Gastrocnemius medialis (tissue), 4 donors: ENCODE measurements at regions not wholly inside any gene's neighbourhood (a gene's known extent, or its start where the extent isn't known, plus 50 kb on each side); places are given as distances from the start of the nearest gene placed in this dataset.

Source experiments
- ATAC-seq, 2 donors: fragments of 150-250 bp; one replicate each; pipeline ENCODE4 v1.9.1; 2016
- DNase-seq, 2 donors: peaks; one replicate each; pipeline ENCODE4 v3.0.0-alpha.2; 2019
- H3K27ac ChIP-seq, 4 donors: fragments of 200-600 bp; sonication (generic); 1 replicate in 1 of 4; 2 replicates in 3 of 4; pipeline ENCODE4 v1.5.1; 2016 to 2018; ENCODE audit warnings: mild to moderate bottlenecking in 2 of 4, moderate library complexity in 1 of 4
- H3K27me3 ChIP-seq, 3 donors: fragments of 200-600 bp; sonication (generic) in 2 of 3; 1 replicate in 1 of 3; 2 replicates in 2 of 3; pipeline versions ENCODE4 v1.5.1 to v1.6.0; 2016 to 2019; ENCODE audit warnings: mild to moderate bottlenecking in 1 of 3, moderate library complexity in 1 of 3
- H3K36me3 ChIP-seq, 2 donors: fragments of 200-600 bp; sonication (generic) in 1 of 2; one replicate each; pipeline ENCODE4 v1.5.1; 2017 to 2018
- H3K4me1 ChIP-seq, 2 donors: fragments of 200-600 bp; sonication (generic) in 1 of 2; one replicate each; pipeline ENCODE4 v1.5.1; 2016 to 2017; ENCODE audit warnings: mild to moderate bottlenecking in 2 of 2
- H3K4me3 ChIP-seq, 4 donors: fragments of 200-600 bp; sonication (generic) in 3 of 4; 1 replicate in 1 of 4; 2 replicates in 3 of 4; pipeline ENCODE4 v1.5.1; 2016 to 2019; ENCODE audit warnings: mild to moderate bottlenecking in 2 of 4
- H3K9me3 ChIP-seq, 3 donors: fragments of 200-600 bp; sonication (generic) in 2 of 3; 1 replicate in 1 of 3; 2 replicates in 2 of 3; pipeline ENCODE4 v1.5.1; 2016 to 2019
- POLR2A ChIP-seq, 2 donors: fragments of 450-650 bp; IDR thresholded peaks; one replicate each; pipeline ENCODE4 v1.6.1; 2017; ENCODE audit warnings: antibody characterized with exemption in 2 of 2, mild to moderate bottlenecking in 2 of 2, moderate library complexity in 2 of 2
- in situ Hi-C, 4 donors: fragments of 200-750 bp; cut with MboI; loops; one replicate each; pipeline versions ENCODE4 v1.15.0 to v1.8.0; 2017; ENCODE audit warnings: low sequenced_read_pairs in 4 of 4
- intact Hi-C: fragments of 100-400 bp; cut with DNase I; formaldehyde crosslinking; loops from one replicate; pipeline ENCODE4 v1.15.1; 2023; ENCODE audit warnings: low total_unique reads
- TF ChIP-seq, protein P1 (sequence below), 5 experiments: fragments of 450-650 bp in 3 of 5; fragments of 200-600 bp in 2 of 5; sonication (generic) in 2 of 5; IDR thresholded peaks in 4 of 5; conservative IDR thresholded peaks in 1 of 5; 1 replicate in 4 of 5; 2 replicates in 1 of 5; pipeline ENCODE4 v1.5.1; 2016 to 2019; ENCODE audit warnings: antibody characterized with exemption in 5 of 5, mild to moderate bottlenecking in 3 of 5, moderate library complexity in 3 of 5

DNA sequence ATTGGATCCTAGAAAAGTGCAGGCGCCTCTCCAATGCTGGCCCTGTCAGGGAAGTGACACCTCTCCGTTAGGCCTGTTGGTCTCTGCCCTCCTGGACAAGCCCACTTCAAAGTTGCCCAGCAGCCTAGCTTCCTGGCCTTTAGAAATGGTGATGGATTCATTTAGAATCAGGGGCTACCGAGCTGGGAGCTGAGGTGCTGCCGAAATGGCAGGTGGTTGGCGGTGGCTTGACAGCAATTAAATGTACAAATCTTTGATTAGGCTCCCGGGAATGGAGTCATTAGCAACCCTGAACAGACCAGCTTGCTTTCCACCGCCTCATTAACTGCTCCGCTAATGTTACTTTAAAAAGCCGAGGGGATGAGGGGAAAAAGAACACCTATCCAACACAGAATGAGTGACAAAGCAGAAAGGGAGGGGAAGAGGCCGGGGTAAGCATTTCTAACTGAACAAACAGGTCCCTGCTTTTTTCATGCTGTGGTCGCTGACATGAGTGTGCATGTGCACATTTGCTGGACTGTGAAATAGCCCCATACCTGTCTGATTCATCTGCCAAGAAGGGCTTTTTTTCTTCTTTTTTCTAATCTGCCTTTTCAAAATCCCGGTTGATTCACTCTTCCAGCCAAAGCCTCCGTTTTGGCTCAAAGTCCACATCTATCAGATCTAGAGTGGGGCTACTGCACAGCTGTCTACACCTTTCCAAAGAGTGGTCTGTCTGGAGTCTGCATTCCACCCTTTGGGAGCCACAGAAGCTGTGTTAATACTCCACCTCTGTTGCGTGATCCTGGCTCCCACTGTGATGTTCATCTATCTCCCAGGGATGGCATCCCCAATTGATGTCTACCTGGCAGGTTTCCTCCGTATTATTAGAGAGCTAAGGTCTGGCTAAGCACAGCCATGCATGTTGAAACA is 431.9 kb downstream of the COG6 start:
- no peak for ATAC-seq
- intact Hi-C loops (no loop called here), in situ Hi-C loops (no loop called here)
- no peak for DNase-seq
- no peak overlapping the region for H3K27ac ChIP-seq
- no peaks in the 10 kb centered on the region for H3K4me1 ChIP-seq
- H3K27me3 ChIP-seq: no peaks in the 10 kb centered on the region
- no peak for TF ChIP-seq POLR2A (IDR thresholded peaks at IDR 0.05)
- TF ChIP-seq, protein P1, sequence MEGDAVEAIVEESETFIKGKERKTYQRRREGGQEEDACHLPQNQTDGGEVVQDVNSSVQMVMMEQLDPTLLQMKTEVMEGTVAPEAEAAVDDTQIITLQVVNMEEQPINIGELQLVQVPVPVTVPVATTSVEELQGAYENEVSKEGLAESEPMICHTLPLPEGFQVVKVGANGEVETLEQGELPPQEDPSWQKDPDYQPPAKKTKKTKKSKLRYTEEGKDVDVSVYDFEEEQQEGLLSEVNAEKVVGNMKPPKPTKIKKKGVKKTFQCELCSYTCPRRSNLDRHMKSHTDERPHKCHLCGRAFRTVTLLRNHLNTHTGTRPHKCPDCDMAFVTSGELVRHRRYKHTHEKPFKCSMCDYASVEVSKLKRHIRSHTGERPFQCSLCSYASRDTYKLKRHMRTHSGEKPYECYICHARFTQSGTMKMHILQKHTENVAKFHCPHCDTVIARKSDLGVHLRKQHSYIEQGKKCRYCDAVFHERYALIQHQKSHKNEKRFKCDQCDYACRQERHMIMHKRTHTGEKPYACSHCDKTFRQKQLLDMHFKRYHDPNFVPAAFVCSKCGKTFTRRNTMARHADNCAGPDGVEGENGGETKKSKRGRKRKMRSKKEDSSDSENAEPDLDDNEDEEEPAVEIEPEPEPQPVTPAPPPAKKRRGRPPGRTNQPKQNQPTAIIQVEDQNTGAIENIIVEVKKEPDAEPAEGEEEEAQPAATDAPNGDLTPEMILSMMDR (IDR thresholded peaks at IDR 0.05 in 4 of 5, conservative IDR thresholded peaks at IDR 0.05 in 1 of 5): no peak
- no peaks in the 10 kb centered on the region for H3K9me3 ChIP-seq
- H3K36me3 ChIP-seq: no peaks in the 10 kb centered on the region
- no peak overlapping the region for H3K4me3 ChIP-seq

DNA sequence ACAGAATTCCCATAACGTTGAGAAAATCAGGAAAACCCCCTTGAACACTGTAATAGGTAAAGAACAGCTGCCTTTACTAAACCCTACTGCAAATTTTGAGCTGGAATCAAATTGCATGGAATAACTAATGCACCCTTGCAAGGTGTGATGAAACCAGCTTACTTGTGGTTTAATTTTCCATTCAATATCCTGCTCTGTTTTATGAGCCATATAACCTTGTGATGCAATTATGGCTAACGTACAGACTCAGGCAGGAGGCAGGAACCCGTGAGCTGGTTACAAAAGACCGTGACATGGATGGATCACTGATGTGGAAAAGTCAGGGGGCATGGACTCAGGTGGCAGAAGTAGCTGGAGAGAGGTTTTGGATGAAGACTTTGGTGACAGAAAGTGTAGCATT is 438.6 kb downstream of the COG6 start:
- Histone ChIP-seq H3K27ac (no peak overlapping the region), H3K4me1 (no peaks in the 10 kb centered on the region), H3K36me3 (no peaks in the 10 kb centered on the region), H3K27me3 (no peaks in the 10 kb centered on the region), H3K4me3 (no peak overlapping the region), H3K9me3 (no peaks in the 10 kb centered on the region)
- intact Hi-C loops: no loop called here
- in situ Hi-C loops: no loop called here
- ATAC-seq (no peak), DNase-seq (no peak)
- no peak for TF ChIP-seq POLR2A (IDR thresholded peaks at IDR 0.05)
- TF ChIP-seq, protein P1 (IDR thresholded peaks at IDR 0.05 in 4 of 5, conservative IDR thresholded peaks at IDR 0.05 in 1 of 5): no peak

DNA sequence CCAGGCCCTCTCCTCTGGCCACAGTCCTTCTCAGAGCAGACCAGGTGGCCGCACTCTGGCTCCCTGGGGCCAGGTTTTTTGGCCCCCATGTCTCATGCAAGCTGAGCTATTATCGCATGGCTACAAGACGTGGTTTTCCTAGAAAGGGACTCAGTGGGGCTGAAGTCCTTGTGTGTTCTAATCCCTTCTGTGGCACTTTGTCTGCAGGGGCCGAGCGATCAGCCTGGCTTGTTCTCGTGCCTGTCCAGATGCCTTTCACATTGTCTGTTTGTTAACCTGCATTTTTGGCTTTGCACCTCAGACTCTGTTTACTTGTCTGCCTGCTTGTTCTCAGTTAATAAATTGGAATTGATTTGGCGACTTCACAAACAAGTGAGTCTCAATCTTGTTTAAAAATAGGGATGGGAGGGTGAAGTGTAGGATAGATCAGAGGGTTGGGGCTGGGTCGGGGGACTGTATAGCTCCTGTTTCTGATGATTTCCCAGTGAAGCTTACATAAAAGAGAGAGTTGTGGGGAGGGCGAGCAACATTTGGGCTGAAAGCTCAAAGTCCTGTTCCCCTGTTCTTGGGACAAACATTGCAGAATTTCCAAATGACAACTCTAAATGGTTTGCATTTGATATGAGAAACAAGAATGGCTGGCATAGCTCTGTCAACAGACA is 440.4 kb downstream of the COG6 start:
- TF ChIP-seq POLR2A (IDR thresholded peaks at IDR 0.05): no peak
- TF ChIP-seq, protein P1 (IDR thresholded peaks at IDR 0.05 in 4 of 5, conservative IDR thresholded peaks at IDR 0.05 in 1 of 5): no peak
- intact Hi-C loops: no loop called here
- H3K4me3 ChIP-seq: no peak overlapping the region
- no peak overlapping the region for H3K27ac ChIP-seq
- H3K36me3 ChIP-seq: no peaks in the 10 kb centered on the region
- H3K9me3 ChIP-seq: no peaks in the 10 kb centered on the region
- no peaks in the 10 kb centered on the region for H3K27me3 ChIP-seq
- in situ Hi-C loops: no loop called here
- ATAC-seq (no peak), DNase-seq (no peak)
- H3K4me1 ChIP-seq: no peaks in the 10 kb centered on the region

DNA sequence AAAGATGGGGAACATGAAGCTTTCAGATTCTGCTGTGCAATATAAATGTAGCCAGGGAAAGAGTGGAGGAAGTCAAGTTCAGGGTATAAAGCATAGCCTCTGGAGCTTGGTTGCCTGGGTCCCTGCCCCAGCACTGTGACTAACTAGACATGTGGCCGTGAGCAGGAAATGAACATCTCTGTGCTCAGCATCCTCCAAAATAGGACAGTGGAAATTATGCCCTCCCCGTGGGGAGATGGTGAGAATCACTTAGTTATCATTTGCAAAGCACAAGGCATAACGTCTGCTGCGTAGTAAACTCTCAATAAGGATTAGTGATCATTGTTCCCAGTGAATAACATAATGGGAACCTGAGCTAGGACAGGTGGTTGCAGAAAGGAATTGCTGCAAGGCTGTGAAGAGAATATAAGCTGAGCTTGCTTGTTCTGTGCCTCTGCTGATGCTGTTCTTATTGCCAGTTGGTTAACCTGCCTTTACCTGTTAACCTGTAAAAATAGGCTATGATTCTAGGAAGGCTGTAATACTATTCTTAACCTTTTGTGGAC is 441.0 kb downstream of the COG6 start:
- Histone ChIP-seq H3K27ac (no peak overlapping the region), H3K4me1 (no peaks in the 10 kb centered on the region), H3K27me3 (no peaks in the 10 kb centered on the region), H3K9me3 (no peaks in the 10 kb centered on the region), H3K4me3 (no peak overlapping the region), H3K36me3 (no peaks in the 10 kb centered on the region)
- TF ChIP-seq, protein P1 (IDR thresholded peaks at IDR 0.05 in 4 of 5, conservative IDR thresholded peaks at IDR 0.05 in 1 of 5): no peak
- TF ChIP-seq POLR2A (IDR thresholded peaks at IDR 0.05): no peak
- DNase-seq: no peak
- intact Hi-C loops (no loop called here), in situ Hi-C loops (no loop called here)
- ATAC-seq: no peak
